ENCODE measurements at regions not wholly inside any gene's neighbourhood (a gene's known extent, or its start where the extent isn't known, plus 50 kb on each side); places are given as distances from the start of the nearest gene placed in this dataset.

- H3K27me3 ChIP-seq = no peaks in the 10 kb centered on the region
- WGBS, 4 donors = 10 to 23% (median 16%) methylated on average over 3 of the region's 3 CpGs
Observed at GRCh38 chr5:152007653-152008335, 83.1 kb upstream of the GLRA1 start.

GRCh38 chr5:152004095-152004494, 79.4 kb upstream of the GLRA1 start:
- TF ChIP-seq, protein P1, sequence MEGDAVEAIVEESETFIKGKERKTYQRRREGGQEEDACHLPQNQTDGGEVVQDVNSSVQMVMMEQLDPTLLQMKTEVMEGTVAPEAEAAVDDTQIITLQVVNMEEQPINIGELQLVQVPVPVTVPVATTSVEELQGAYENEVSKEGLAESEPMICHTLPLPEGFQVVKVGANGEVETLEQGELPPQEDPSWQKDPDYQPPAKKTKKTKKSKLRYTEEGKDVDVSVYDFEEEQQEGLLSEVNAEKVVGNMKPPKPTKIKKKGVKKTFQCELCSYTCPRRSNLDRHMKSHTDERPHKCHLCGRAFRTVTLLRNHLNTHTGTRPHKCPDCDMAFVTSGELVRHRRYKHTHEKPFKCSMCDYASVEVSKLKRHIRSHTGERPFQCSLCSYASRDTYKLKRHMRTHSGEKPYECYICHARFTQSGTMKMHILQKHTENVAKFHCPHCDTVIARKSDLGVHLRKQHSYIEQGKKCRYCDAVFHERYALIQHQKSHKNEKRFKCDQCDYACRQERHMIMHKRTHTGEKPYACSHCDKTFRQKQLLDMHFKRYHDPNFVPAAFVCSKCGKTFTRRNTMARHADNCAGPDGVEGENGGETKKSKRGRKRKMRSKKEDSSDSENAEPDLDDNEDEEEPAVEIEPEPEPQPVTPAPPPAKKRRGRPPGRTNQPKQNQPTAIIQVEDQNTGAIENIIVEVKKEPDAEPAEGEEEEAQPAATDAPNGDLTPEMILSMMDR (IDR thresholded peaks at IDR 0.05) = no peak
- no peak for TF ChIP-seq POLR2A (IDR thresholded peaks at IDR 0.05)
- no peaks in the 10 kb centered on the region for H3K9me3 ChIP-seq (replicated peaks in 1 of 3)
- WGBS, 4 donors = 80 to 90% (median 87%) methylated on average over 11 to 13 of the region's 13 CpGs
- intact Hi-C loops (cut with DNase I) = no loop called here
- no peaks in the 10 kb centered on the region for H3K27me3 ChIP-seq
- DNase-seq = no peak
- no peak overlapping the region for H3K4me3 ChIP-seq
- H3K36me3 ChIP-seq (replicated peaks in 1 of 2) = no peaks in the 10 kb centered on the region
- no peaks in the 10 kb centered on the region for H3K4me1 ChIP-seq (replicated peaks in 1 of 2)
- no peak overlapping the region for H3K27ac ChIP-seq

More at GRCh38 chr5:152007653-152008335, 83.1 kb upstream of the GLRA1 start:
- H3K4me3 ChIP-seq = no peak overlapping the region
- H3K27ac ChIP-seq = no peak overlapping the region
- DNase-seq = no peak
- no peaks in the 10 kb centered on the region for H3K4me1 ChIP-seq (replicated peaks in 1 of 2)
- TF ChIP-seq POLR2A (IDR thresholded peaks at IDR 0.05) = no peak
- TF ChIP-seq, protein P1 (IDR thresholded peaks at IDR 0.05) = no peak
- H3K36me3 ChIP-seq (replicated peaks in 1 of 2) = no peaks in the 10 kb centered on the region
- intact Hi-C loops (cut with DNase I) = no loop called here
- H3K9me3 ChIP-seq (replicated peaks in 1 of 3) = no peaks in the 10 kb centered on the region

Data from adrenal gland (tissue), 9 donors.